Fibroblast of pulmonary artery (primary cell): ENCODE measurements at regions not wholly inside any gene's neighbourhood (a gene's known extent, or its start where the extent isn't known, plus 50 kb on each side); places are given as distances from the start of the nearest gene placed in this dataset.

Experiments
- DNase-seq: peaks from one replicate; pipeline ENCODE4 v3.0.0-alpha.2; 2010; ENCODE audit warnings: low read depth
- H3K4me3 ChIP-seq: replicated peaks from 2 replicates; pipeline ENCODE4 v1.5.1; 2011; ENCODE audit warnings: low read depth, mild to moderate bottlenecking, control low read depth, low read length, moderate library complexity
- TF ChIP-seq, protein P1 (sequence below): IDR thresholded peaks from 2 replicates; pipeline ENCODE4 v1.5.1; 2011; ENCODE audit warnings: mild to moderate bottlenecking, control low read depth, low read length, inconsistent platforms; ENCODE audit errors: missing control alignments

DNA sequence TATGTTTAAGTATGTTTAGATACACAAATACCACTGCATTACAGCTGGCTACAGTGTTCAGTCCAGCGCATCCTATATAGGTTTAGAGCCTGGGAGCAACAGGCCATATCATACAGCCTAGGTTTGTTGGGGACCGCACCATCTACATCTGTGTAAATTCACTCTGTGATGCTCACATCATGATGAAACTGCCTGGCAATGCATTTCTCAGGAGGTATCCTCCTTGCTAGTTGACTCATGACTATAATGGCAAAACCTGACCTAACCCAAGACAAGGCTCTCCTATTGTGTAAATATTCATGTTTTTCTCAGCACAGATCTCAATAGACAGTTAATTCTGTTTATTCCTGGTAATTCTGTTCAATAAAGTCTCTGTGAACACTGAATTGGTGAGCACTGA lies 240.7 kb upstream of the PFKP start:
- TF ChIP-seq, protein P1, sequence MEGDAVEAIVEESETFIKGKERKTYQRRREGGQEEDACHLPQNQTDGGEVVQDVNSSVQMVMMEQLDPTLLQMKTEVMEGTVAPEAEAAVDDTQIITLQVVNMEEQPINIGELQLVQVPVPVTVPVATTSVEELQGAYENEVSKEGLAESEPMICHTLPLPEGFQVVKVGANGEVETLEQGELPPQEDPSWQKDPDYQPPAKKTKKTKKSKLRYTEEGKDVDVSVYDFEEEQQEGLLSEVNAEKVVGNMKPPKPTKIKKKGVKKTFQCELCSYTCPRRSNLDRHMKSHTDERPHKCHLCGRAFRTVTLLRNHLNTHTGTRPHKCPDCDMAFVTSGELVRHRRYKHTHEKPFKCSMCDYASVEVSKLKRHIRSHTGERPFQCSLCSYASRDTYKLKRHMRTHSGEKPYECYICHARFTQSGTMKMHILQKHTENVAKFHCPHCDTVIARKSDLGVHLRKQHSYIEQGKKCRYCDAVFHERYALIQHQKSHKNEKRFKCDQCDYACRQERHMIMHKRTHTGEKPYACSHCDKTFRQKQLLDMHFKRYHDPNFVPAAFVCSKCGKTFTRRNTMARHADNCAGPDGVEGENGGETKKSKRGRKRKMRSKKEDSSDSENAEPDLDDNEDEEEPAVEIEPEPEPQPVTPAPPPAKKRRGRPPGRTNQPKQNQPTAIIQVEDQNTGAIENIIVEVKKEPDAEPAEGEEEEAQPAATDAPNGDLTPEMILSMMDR: no peak
- H3K4me3 ChIP-seq: no peak overlapping the region
- DNase-seq: no peak

DNA sequence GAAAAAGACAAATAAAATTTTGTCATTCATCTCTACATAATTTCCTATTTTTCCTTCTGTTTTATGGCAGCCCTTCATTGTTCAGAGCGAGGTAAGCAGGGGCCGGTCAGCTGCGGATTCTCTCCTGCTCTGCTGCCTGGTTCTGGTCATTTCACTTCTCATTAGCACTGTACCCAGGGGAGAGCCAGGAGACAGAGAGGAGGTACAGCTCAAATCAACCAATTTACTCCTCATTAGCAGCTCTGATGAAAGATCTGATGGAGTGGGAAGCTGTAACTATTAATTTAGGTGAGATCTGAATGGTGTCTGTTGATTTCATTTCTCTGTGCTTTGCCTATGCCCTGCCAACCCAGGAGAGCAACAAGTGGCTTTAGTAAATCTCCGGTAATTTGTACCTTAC lies 241.5 kb upstream of the PFKP start:
- TF ChIP-seq, protein P1: no peak
- H3K4me3 ChIP-seq: no peak overlapping the region
- DNase-seq: no peak

DNA sequence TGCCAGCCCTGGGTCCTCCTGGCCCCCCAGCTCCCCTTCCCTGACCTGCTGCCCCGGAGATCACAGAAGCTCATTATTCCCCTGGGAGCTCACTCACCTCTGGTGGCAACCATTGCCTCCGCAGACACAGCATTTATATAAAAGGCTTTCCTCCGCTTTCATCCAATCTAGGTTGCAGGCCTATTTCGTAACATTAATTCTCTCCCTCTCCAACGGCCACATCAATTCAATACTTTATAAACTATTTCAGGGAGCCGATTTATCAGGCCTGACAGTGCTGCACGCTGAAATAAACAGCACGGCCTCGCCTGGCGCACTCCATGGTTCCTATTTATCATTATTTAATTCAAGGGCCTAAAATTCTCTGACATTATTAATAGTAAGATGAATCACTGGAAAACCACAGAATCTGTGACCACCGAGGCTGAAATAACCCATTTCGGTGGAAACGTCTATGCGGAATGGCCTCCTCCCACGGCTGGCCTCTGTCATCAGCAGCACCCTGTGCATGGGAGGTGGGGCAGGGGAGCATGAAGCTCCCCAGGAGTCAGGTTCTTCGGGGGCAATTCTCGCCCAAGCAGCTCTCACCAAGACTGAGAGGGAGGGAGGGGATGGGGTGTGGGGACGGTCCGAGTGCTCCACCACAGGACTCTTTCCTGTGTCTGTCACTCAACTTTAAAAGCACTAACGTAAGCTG lies 249.3 kb upstream of the PFKP start:
- TF ChIP-seq, protein P1: no peak
- no peak overlapping the region for H3K4me3 ChIP-seq
- no peak for DNase-seq

DNA sequence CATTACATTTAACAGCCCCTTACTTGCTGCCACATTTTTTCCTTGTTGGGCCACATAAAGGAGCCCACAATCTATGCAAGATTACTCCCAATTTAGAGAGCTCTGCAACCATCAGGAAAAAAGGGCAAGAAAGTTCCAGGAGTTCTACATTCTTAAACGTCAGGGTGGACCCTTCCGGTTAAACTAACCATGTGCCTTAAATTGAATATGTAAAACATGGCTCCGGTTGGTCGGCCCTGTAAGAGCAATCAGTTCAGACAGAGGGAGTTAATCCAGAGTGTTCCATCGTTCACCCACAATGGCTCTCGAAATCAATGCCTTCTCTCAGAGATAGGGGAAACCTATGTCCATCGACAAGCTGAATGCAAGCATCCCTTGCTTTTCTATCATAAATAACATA lies 253.7 kb upstream of the PFKP start:
- no peak overlapping the region for H3K4me3 ChIP-seq
- TF ChIP-seq, protein P1: no peak
- no peak for DNase-seq

DNA sequence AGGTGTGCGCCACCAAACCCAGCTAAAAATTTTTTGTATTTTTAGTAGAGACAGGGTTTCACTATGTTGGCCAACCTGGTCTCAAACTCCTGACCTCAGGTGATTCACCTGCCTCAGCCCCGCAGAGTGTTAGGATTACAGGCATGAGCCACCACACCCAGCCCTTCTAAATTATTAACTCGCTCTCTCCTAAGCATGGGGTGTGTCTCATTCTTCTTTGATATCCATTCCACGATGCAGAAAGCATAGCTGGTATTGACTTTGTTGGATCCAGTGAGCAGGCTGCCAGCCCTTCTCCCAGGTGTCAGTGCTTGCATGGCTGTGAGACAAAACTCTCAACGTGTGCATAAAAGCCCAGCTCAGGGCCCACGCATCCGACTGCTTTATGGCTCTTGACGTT lies 254.1 kb upstream of the PFKP start:
- H3K4me3 ChIP-seq: no peak overlapping the region
- TF ChIP-seq, protein P1: no peak
- DNase-seq: no peak

DNA sequence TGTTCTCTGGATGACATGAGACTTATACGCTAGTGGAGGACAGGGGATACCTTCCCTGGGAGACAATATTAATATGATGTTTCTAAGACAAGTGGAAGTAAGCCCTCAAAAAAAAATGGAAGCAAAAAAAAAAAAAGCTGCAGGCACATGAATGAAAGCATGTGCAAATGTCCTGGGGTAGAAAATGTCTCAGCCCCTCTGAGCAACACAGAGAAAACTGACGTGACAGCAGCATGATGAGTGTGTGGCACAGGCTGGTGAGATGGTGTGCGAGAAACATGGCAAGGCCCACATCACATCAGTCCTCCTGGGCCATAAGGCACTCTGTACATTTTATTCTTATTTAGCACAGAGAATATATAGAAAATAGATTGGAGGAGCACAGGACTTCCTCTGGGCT lies 254.7 kb upstream of the PFKP start:
- TF ChIP-seq, protein P1: no peak
- DNase-seq: no peak
- no peak overlapping the region for H3K4me3 ChIP-seq

DNA sequence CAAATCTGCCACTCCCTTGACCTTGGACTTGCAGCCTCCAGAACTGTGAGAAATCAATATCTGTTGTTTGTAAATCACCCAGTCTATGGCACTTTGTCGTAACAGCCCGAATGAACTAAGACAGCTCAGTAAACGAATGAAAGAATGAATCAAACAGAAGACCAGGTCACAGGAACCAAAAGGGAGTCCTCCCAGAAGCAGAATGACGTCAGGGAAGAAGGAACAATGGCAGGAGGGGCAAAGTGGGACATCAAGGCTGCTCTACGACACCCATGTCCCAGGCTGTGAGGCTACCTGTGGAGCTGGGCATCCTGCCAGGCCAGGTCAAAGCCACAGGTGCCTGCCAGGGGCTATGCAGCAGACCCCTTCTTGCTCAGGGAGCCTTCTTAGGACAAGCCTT lies 267.2 kb upstream of the PFKP start:
- TF ChIP-seq, protein P1: no peak
- H3K4me3 ChIP-seq: no peak overlapping the region
- no peak for DNase-seq
